SK-N-SH treated with all-trans-retinoic acid at 6 μM for 48 hours (cell line): ENCODE measurements at regions not wholly inside any gene's neighbourhood (a gene's known extent, or its start where the extent isn't known, plus 50 kb on each side); places are given as distances from the start of the nearest gene placed in this dataset.

ENCODE experiments used
- ATAC-seq: fragments of 200-7000 bp; cut with Tn5 transposase; 3 replicates; pipeline ENCODE4 v1.9.1; 2020; ENCODE audit warnings: mild to moderate bottlenecking, moderate library complexity
- ARNTL ChIP-seq: fragments of 450-650 bp; formaldehyde crosslinking; IDR thresholded peaks from 2 replicates; pipeline ENCODE4 v1.5.0; 2020; ENCODE audit warnings: low read depth, mild to moderate bottlenecking, moderate library complexity, borderline replicate concordance
- BACH2 ChIP-seq: fragments of 250-450 bp; sonication (Bioruptor Pico); IDR thresholded peaks from 2 replicates; pipeline ENCODE4 v1.9.0; 2021; ENCODE audit warnings: mild to moderate bottlenecking, borderline replicate concordance
- CREB5 ChIP-seq: fragments of 250-450 bp; sonication (Bioruptor Pico); IDR thresholded peaks from 2 replicates; pipeline ENCODE4 v1.5.1; 2020; ENCODE audit warnings: low read depth, mild to moderate bottlenecking, moderate library complexity
- CSRNP3 ChIP-seq: fragments of 250-450 bp; sonication (Bioruptor Pico); IDR thresholded peaks from 2 replicates; pipeline ENCODE4 v1.5.1; 2021; ENCODE audit warnings: mild to moderate bottlenecking, moderate library complexity
- GLIS3 ChIP-seq: fragments of 250-450 bp; sonication (Bioruptor Pico); IDR thresholded peaks from 2 replicates; pipeline ENCODE4 v1.5.0; 2020; ENCODE audit warnings: mild to moderate bottlenecking, moderate library complexity
- ISL1 ChIP-seq: fragments of 250-450 bp; sonication (Bioruptor Pico); IDR thresholded peaks from 2 replicates; pipeline ENCODE4 v2.1.2; 2022; ENCODE audit warnings: mild to moderate bottlenecking, moderate library complexity
- OSR1 ChIP-seq: fragments of 250-450 bp; sonication (Bioruptor Pico); IDR thresholded peaks from 2 replicates; pipeline ENCODE4 v1.8.0; 2022; ENCODE audit warnings: moderate library complexity, mild to moderate bottlenecking, inconsistent platforms
- PATZ1 ChIP-seq: fragments of 250-450 bp; sonication (Bioruptor Pico); IDR thresholded peaks from 2 replicates; pipeline ENCODE4 v1.8.0; 2020; ENCODE audit warnings: mild to moderate bottlenecking, moderate library complexity, borderline replicate concordance
- POU6F1 ChIP-seq: fragments of 250-450 bp; sonication (Bioruptor Pico); IDR thresholded peaks from 2 replicates; pipeline ENCODE4 v1.8.0; 2021; ENCODE audit warnings: low read depth, mild to moderate bottlenecking, moderate library complexity, borderline replicate concordance
- TCF4 ChIP-seq: fragments of 250-450 bp; sonication (Bioruptor Pico); IDR thresholded peaks from 2 replicates; pipeline ENCODE4 v1.8.0; 2021; ENCODE audit warnings: mild to moderate bottlenecking, moderate library complexity, borderline replicate concordance
- TOX ChIP-seq: fragments of 250-450 bp; sonication (Bioruptor Pico); IDR thresholded peaks from 2 replicates; pipeline ENCODE4 v1.8.0; 2021; ENCODE audit warnings: mild to moderate bottlenecking, moderate library complexity, borderline replicate concordance
- TSHZ2 ChIP-seq: fragments of 250-450 bp; sonication (Bioruptor Pico); IDR thresholded peaks from 2 replicates; pipeline ENCODE4 v1.5.0; 2020; ENCODE audit warnings: mild to moderate bottlenecking, moderate library complexity
- ZFP3 ChIP-seq: fragments of 250-450 bp; sonication (Bioruptor Pico); IDR thresholded peaks from 2 replicates; pipeline ENCODE4 v1.5.0; 2020; ENCODE audit warnings: mild to moderate bottlenecking, moderate library complexity
- ZFP30 ChIP-seq: fragments of 450-650 bp; formaldehyde crosslinking; IDR thresholded peaks from 2 replicates; pipeline ENCODE4 v1.5.0; 2022; ENCODE audit warnings: mild to moderate bottlenecking, moderate library complexity
- ZNF70 ChIP-seq: fragments of 450-650 bp; formaldehyde crosslinking; IDR thresholded peaks from 2 replicates; pipeline ENCODE4 v1.5.0; 2020; ENCODE audit warnings: mild to moderate bottlenecking, moderate library complexity

GRCh38 chr2:215751911-215752272 lies 261.5 kb downstream of the MREG start:
- ATAC-seq = peak; percentile 18
- TF ChIP-seq ZFP3 (CRISPR knock-in tag) = no peak
- TF ChIP-seq ZFP30 (CRISPR knock-in tag) = no peak
- TF ChIP-seq BACH2 (CRISPR knock-in tag) = no peak
- TF ChIP-seq POU6F1 (CRISPR knock-in tag) = no peak
- no peak for TF ChIP-seq CREB5 (CRISPR knock-in tag)
- no peak for TF ChIP-seq CSRNP3

GRCh38 chr2:215751200-215751910 lies 262.0 kb downstream of the MREG start:
- ATAC-seq = peak; percentile 88
- TF ChIP-seq ZFP30 (CRISPR knock-in tag) = no peak
- no peak for TF ChIP-seq ISL1
- no peak for TF ChIP-seq GLIS3 (CRISPR knock-in tag)
- TF ChIP-seq OSR1 (CRISPR knock-in tag) = no peak

- peak; percentile 42 for ATAC-seq
- TF ChIP-seq TSHZ2 (CRISPR knock-in tag) (no peak), ARNTL (CRISPR knock-in tag) (no peak)
Observed at GRCh38 chr2:215750763-215751162, 262.6 kb downstream of the MREG start.

- ATAC-seq = no peak
- no peak for TF ChIP-seq ARNTL (CRISPR knock-in tag)
- no peak for TF ChIP-seq ZNF70
- TF ChIP-seq PATZ1 = no peak
- no peak for TF ChIP-seq ZFP3 (CRISPR knock-in tag)
Observed at GRCh38 chr2:215749092-215749957, 264.0 kb downstream of the MREG start.

- ATAC-seq = no peak
- TF ChIP-seq CREB5 (CRISPR knock-in tag) = no peak
- no peak for TF ChIP-seq ZFP30 (CRISPR knock-in tag)
- TF ChIP-seq TSHZ2 (CRISPR knock-in tag) = no peak
- TF ChIP-seq TOX (CRISPR knock-in tag) = no peak
- no peak for TF ChIP-seq TCF4
- TF ChIP-seq PATZ1 = no peak
- TF ChIP-seq ZFP3 (CRISPR knock-in tag) = no peak
- no peak for TF ChIP-seq GLIS3 (CRISPR knock-in tag)
Observed at GRCh38 chr2:215748446-215748845, 264.9 kb downstream of the MREG start.
